WERI-Rb-1 (cell line): ENCODE measurements at regions not wholly inside any gene's neighbourhood (a gene's known extent, or its start where the extent isn't known, plus 50 kb on each side); places are given as distances from the start of the nearest gene placed in this dataset.
"Not testable (repeated sequence)": the region's sequence is repeated elsewhere in the genome, so short reads cannot be mapped to it uniquely, and the experiment has no call there.

ENCODE experiments used
- DNase-seq: peaks from one replicate; pipeline ENCODE4 v3.0.0-alpha.2; 2020
- H3K27ac ChIP-seq: fragments of 250-450 bp; sonication (Bioruptor Pico); 2 replicates; pipeline ENCODE4 v1.5.1; 2020; ENCODE audit warnings: mild to moderate bottlenecking, moderate library complexity
- H3K27me3 ChIP-seq: fragments of 250-450 bp; sonication (Bioruptor Pico); 2 replicates; pipeline ENCODE4 v1.5.1; 2021; ENCODE audit warnings: mild to moderate bottlenecking, low read depth, moderate library complexity; ENCODE audit not compliant: insufficient read depth, severe bottlenecking
- H3K36me3 ChIP-seq: fragments of 250-450 bp; sonication (Bioruptor Pico); 2 replicates; pipeline ENCODE4 v1.5.1; 2020; ENCODE audit warnings: mild to moderate bottlenecking, moderate library complexity
- H3K4me3 ChIP-seq: 2 replicates; pipeline ENCODE4 v1.5.1; 2011; ENCODE audit warnings: low read depth, mild to moderate bottlenecking, control low read depth, low read length
- H3K9me3 ChIP-seq: fragments of 250-450 bp; sonication (Bioruptor Pico); 2 replicates; pipeline ENCODE4 v1.5.1; 2021; ENCODE audit warnings: mild to moderate bottlenecking, moderate library complexity; ENCODE audit not compliant: severe bottlenecking
- CTCF ChIP-seq: IDR thresholded peaks from 2 replicates; pipeline ENCODE4 v1.5.1; 2011; ENCODE audit warnings: low read depth, mild to moderate bottlenecking, control low read depth, inconsistent platforms, low read length

- Histone ChIP-seq H3K36me3 (no peaks in the 10 kb centered on the region), H3K27ac (no peak overlapping the region), H3K27me3 (no peaks in the 10 kb centered on the region), H3K4me3 (no peak overlapping the region), H3K9me3 (no peaks in the 10 kb centered on the region)
- DNase-seq = no peak
- no peak for TF ChIP-seq CTCF
These were observed 133.2 kb downstream of the NPIPB5 start for GRCh38 chr16:22643886-22644285.

DNA sequence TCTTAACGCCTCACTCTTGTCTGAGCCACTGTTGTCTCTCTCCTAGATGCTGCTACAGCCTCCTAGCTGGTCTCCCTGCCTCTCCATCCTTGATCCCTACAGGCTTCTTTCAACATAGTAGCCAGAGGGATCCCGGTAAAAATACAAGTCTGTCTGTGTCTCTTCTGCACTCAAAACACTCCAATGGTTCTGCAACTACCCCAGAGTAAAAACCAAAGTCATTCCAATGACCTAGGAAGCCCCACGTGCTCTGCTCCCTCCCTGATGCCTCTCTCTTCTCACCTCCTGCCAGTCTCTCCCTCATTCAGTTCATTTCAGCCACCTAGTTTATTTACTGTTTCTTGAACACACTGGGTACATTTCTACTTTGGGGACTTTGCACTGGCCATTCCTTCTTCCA lies 135.2 kb downstream of the NPIPB5 start:
- H3K27me3 ChIP-seq = no peaks in the 10 kb centered on the region
- no peak for TF ChIP-seq CTCF

DNA sequence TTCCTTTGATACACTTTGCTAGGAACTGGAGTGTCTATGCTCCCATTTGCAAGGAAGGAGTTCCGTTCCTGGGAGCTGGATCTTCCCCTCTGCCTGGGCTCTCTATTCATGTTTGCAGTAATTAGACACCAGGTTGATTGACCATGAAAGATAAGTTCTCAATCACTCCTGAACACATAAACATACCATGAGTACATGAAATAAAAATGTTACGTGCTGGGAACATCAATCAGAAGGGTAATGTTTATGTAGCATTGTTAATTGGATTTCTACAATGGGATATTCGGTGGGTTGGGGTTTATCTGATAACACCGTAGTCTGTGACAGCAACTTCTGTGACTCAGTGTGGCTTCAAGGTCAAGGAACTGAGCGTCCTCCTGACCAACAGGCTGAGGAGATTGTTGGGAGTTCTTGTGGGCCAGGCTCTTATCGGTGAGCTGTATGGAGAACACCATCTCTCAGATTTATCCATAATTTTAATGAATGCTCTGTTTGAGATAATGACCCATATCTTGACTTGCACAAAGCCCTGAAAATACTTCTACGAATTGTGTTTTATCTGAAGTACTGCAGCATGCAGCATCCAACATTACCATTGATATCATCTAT lies 136.4 kb downstream of the NPIPB5 start:
- Histone ChIP-seq H3K4me3 (no peak overlapping the region), H3K9me3 (peaks cover 3% of the 10 kb centered on the region), H3K27me3 (no peaks in the 10 kb centered on the region), H3K36me3 (no peaks in the 10 kb centered on the region), H3K27ac (no peak overlapping the region)
- no peak for TF ChIP-seq CTCF
- no peak for DNase-seq

More for the DNA sequence above, 135.2 kb downstream of the NPIPB5 start:
- Histone ChIP-seq H3K27ac (no peak overlapping the region), H3K36me3 (no peaks in the 10 kb centered on the region), H3K4me3 (no peak overlapping the region), H3K9me3 (no peaks in the 10 kb centered on the region)
- DNase-seq = no peak

GRCh38 chr16:22648141-22648540 lies 137.4 kb downstream of the NPIPB5 start:
- H3K4me3 ChIP-seq = no peak overlapping the region
- H3K36me3 ChIP-seq = no peaks in the 10 kb centered on the region
- no peak for DNase-seq
- peaks cover 3% of the 10 kb centered on the region for H3K9me3 ChIP-seq
- H3K27me3 ChIP-seq = no peaks in the 10 kb centered on the region
- no peak for TF ChIP-seq CTCF
- H3K27ac ChIP-seq = no peak overlapping the region

GRCh38 chr16:22648941-22649340 lies 138.2 kb downstream of the NPIPB5 start:
- Histone ChIP-seq H3K36me3 (no peaks in the 10 kb centered on the region), H3K9me3 (peaks cover 3% of the 10 kb centered on the region), H3K27me3 (no peaks in the 10 kb centered on the region), H3K4me3 (no peak overlapping the region), H3K27ac (no peak overlapping the region)
- TF ChIP-seq CTCF = no peak
- no peak for DNase-seq

DNA sequence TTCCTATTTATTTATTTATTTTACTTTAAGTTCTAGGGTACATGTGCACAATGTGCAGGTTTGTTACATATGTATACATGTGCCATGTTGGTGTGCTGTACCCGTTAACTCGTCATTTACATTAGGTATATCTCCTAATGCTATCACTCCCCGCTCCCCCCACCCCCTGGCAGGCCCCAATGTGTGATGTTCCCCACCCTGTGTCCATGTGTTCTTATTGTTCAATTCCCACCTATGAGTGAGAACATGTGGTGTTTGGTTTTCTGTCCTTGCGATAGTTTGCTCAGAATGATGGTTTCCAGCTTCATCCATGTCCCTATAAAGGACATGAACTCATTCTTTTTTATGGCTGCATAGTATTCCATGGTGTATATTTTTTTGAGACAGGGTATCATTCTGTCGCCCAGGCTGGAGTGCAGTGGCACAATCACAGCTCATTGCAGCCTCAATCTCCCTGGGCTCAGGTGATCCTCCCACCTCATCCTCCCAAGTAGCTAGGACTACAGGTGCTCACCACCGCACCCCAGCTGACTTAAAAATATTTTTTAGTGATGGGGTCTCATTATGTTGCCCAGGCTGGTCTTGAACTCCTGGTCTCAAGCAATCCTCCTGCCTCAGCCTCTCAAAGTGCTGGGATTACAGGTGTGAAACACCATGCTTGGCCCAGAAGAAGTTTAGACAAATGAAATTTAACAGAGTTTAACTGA lies 140.6 kb downstream of the NPIPB5 start:
- not testable (repeated sequence) for H3K4me3 ChIP-seq, H3K36me3 ChIP-seq, DNase-seq, H3K27me3 ChIP-seq, H3K27ac ChIP-seq, H3K9me3 ChIP-seq
